ENCODE measurements at regions not wholly inside any gene's neighbourhood (a gene's known extent, or its start where the extent isn't known, plus 50 kb on each side); places are given as distances from the start of the nearest gene placed in this dataset.

DNA sequence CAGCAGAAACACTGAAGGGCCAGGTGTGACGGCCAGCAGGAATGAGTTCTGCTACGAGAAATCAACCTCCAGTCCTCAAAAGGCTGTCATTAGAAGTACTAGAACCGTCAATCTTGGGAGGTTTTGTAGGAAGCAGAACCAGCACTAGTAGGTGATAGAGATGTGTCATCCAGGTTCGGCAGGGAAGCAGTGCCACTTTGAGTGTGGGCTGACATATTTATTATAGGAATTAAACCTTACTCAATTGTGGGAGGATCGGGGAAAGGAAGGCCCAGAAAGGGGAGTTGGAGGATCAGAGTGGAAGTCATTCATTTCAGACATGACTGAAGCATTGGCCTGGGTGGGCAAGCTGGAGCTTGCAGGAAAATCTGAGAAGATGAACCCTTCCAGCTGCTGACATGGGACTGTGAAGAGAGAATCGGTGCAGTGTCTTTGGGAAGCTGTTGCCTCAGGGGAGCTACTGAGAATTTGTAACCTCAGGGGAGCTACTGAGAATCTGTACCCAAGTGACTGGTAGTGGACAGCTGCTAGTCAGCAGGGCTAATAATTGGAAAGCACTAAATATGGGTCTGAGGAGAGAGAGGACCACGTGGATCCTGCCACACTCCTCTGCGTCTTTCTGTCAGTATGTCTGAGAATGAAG lies 177.4 kb downstream of the SPRY1 start:
- DNase-seq (ENCODE audit: low read depth): no peak

DNA sequence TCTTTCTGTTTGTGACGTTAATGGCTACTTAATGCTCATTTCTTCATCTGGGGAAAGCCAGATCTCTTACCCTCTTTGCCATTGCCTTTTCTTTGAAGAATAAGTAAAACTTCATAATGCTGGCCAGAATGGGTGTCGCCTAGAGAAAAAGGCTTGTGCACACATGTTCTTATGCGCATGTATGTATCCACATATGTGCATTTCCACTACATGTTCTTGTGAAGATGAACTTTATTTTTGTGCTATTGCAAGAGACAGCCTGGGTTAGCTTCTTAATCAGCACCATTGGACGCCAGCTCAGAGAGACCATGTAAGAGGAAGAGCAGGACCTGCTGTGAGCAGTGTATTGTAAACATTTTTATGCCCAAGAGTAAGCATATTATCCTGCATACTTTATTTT lies 178.7 kb downstream of the SPRY1 start:
- no peak for DNase-seq (ENCODE audit: low read depth)

DNA sequence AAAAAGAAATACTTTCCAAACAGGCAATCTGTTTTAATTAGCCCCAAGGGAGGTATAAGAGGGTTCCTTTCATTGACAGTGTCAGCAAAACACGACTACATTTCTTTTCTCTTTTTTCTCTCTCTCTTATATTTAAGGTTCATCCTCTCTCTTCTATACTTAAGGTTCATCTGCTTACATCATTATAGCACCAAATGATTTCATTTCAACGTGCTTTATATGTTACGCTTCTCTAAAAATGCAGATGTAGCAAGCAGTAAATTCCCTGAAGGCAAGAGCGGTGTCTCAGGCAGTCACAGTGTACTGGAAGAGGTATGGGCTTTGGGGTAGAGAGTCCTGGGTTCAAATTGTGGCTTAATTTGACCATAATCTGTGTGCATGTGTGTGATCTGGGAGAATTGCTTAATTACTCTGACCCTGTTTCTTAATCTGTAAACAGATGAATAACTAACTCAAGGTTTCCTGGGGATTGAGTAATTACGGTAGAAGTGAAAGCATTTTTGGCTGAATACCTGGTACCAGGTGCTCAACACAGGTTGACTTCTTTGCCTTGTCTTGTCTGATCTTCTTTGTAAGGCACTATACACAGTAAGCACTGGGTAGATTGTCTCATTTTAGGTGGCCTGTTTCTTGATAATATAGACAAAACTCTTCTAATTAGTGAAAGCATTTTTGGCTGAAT lies 180.8 kb downstream of the SPRY1 start:
- no peak for DNase-seq (ENCODE audit: low read depth)

DNA sequence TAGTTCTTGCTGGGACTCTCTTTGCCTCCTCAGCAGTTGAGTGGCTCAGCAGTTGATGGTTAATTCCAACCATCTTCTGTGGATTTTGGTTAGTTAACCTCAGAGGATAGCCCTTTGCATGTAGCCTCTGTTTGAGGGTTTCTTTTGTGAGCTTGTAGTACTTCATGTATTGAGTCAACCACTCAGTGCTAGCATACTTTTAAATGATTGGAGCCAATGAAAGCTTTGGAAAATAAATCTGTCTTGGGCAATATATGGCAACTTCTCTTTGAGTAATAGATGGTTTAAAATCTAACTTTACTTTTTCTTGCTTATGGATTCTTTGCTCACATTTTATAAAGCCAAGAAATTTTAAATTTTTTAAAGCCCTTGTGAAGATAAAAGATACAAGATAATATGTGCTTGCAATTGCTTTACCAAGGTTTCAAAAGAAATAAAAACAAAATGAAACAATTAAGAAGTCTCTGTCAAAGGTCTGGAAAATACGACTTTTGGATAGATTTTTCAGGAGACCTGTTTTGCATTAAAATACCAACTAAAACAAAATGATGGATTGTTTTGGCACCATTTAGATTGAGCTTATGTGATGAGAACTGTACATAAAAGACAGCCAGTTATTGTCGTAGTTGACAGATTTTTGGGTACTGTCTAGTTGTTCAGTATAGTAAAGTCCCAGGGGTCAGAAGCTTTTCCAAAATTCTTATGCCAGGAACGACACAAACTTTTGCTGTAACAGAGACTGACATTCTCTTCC lies 181.9 kb downstream of the SPRY1 start:
- DNase-seq (ENCODE audit: low read depth): no peak

DNA sequence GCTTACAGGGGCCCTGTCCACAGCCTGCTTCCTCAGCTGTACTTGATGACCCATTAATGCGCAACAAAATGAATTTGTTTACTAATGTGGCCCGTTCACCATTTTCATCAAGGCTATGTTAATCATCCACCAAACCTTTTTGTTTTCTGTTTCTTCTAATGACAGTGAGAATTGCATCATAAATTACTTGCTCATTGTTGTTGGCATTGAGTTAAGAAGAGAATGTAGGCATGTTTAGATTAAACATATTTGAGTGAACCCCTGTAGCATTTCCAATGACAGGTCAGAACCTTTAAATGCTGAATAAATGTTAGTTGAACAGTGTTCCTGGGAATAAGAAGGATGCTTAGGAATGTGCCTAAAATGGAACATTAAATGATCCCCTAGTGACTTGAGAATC lies 183.4 kb downstream of the SPRY1 start:
- no peak for DNase-seq (ENCODE audit: low read depth)

DNA sequence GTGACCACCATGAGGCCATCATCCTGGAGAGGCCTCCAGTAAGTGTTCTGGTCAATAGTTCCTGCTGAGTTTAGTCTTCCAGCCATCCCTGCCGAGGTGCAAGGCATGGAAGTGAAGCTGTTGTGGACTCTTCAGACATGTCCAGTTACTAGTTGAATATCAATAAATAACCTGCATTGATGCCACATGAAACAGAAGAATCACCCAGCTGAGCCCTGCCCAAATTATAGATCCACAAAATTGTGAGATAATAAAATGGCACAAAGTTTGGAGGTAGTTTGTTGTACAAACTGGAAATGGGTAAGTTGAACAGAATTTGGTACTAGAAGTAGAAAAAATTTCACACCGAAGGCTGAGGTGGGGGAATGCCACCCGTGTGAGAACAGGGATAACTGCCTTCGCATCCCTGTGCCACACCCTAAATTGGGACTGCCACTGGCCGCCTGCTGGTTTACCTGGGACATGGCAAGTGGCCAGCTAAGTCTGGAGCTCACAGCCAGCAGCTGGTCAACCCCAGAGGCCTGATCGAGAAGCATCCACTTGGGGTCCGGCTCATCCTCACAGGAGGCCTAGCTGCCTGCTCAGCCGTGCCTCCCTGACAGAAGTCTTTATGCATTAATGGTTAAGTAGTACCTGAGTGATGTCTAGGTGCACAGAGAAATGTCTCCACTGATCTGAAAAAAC lies 184.5 kb downstream of the SPRY1 start:
- no peak for DNase-seq (ENCODE audit: low read depth)

DNA sequence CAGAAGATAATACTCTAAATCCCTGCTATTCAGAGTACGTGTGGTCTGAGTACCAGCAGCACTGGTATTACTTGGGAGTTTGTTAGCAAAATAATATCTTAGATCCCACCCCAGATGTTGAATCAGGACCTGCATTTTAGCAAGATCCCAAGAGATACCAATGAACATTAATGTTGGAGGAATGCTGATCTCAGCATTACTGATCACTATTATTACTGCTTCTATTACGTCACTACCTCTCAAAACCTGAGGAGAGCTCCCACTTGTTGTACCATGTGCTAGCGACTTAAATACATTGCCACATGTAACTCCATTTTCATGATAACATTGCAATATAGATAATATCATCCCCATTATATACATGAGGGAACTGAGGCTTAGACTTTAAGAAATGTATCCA lies 185.2 kb downstream of the SPRY1 start:
- DNase-seq (ENCODE audit: low read depth): no peak

DNA sequence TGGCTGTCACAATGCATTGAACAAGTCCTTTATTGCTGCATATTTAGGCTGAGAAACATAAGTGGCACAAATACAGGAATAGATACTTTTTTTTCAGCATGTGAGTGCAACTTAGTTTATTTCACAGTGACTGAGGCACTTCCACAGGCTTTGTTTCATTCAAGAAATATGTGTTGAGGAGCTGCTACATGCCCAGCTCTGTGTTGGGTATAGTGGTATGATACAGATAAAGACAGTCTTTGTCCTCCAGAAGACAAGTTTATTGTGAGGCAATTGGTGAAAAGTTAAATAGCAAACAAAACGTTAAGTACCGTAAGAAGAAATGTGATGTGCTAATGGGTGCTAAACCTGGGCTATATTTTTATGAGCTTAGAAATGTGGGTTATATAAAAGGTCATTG lies 186.4 kb downstream of the SPRY1 start:
- no peak for DNase-seq (ENCODE audit: low read depth)

DNA sequence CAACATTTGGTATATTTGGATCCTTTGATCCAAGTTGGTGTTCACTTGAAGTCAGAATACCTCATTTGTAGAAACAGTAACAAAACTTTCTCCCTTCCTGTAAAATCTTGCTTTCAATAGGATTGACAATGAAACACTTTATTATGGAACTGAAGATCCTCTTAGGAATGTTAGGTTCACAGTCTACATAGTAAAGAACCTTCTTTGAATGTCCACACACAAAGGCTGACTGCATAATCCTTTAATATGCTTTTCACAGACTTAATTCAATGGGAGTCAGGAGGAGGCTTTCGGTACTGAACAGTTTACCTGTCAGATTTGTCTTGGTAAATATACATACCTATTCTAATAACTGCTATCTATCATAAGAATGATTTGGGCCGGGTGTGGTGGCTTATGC lies 188.5 kb downstream of the SPRY1 start:
- no peak for DNase-seq (ENCODE audit: low read depth)

DNA sequence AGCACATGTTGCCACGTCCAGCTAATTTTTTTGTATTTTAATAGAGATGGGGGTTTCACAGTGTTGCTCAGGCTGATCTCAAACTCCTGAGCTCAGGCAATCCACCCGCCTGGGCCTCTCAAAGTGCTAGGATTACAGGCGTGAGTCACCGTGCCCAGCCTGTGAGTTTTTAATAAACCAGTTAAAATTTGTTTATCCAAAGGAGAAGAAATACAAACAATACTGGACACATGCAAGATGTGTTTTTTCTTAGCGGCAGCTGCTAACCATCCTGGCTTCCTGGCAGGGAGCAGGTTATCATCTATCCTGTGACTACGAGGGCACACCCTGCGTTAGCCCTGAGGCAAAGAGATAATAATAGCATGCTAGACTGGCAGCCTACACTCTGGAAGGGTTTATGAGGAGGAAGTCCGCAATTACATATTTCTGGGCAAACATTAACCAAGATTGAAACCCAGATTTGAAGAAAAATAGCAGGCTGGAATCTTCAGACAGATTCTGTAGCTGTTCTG lies 191.4 kb downstream of the SPRY1 start:
- peak; percentile 58 for DNase-seq (ENCODE audit: low read depth)

DNA sequence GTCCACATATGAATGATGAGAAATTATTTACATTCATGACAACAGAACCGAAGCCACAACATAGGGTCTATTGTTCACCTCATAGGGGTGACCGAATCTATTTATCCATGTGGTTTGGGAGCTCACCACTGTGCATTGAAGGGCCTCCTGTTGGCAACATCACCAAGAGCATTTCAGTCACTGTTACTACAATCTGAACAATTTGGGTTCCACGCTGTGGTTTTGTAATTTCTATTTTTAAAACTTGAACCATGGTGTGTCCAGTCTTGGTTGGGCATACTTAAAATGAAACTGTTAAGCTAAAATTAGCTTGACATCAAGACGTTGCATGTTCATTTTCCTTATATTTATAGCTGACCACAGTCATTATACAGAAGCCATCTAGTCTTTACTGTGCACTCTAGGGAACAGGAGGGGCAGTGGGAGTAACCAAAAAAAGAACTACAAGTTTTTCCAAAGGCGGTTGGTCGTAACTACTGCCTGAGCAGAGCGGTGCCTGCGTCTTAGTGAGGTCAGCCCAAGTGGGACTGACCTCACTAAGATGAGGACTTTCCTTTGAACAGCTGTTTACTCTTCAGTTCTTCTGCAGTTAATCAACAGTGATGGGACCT lies 192.1 kb downstream of the SPRY1 start:
- DNase-seq (ENCODE audit: low read depth): no peak

DNA sequence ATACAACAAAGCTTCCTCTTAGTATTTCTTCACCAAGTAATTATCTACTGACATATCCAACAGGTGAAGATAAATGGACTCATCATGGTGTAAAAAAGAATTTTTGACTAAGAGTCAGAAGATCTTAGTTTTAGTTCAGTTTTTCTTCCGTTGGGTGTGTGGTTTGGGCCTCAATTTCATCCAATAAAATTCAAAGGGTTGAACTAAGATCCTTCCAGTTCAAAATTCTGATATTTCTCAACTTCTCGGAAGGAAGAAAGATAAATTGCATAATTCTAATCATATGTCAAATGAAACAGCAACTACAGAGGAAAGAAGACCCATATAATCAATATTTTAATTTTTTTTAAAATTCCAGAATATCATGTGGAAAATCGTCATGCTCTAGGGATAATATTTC lies 192.7 kb downstream of the SPRY1 start:
- DNase-seq (ENCODE audit: low read depth): no peak

DNA sequence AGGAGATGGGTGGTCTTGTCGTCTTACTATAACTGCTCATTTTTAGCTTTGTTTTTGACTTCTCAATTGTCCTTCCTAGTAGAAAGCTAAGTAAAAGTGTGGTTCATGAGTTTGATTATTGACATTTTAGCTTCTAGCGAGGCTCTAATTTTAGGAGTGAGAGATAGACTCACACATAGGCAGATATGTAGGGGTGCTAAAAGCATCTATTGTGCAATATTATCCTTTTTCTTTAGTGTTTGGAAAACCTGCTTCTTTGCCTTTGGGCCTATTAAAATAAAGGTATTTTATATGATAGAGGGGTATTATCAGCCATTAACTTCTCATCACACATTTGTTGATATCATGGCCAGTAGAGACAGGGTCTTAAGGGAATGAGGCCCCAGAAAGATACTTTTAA lies 195.3 kb downstream of the SPRY1 start:
- no peak for DNase-seq (ENCODE audit: low read depth)

DNA sequence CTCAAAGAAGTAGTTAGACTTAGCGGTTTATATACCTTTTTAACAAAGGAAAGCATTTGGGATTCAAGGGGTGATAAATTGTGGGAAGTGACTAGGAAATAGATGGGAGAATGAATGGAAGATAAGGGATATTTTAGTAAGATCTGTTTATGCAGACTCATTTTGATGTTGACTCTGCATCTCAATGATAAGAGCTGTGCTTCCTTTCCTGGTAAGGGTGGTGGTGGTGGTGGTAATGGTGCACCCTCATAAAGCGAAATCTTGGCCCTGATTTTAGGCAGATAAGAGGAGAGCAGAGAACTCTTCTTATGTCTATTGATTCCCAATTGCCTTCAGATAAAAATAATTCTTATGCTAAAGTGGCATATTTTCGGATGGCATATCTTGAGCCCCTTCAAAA lies 197.1 kb downstream of the SPRY1 start:
- no peak for DNase-seq (ENCODE audit: low read depth)

DNA sequence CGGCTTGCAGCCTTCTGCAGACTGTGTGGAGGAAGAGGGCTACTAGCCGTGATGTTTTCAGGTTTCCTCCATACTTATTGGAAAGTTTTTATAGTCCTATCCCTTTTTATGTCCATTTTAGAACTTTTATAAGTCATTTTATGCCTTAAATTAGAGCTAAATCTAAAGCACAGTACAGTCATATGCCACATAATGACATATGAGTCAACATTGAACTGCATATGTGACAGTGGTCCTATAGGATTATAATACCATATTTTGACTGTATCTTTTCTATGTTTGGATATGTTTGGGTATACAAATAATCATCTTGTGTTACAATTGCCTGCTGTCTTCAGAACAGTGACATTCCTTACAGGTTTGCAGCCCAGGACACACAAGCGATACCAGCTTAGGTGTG lies 200.2 kb downstream of the SPRY1 start:
- DNase-seq (ENCODE audit: low read depth): no peak

DNA sequence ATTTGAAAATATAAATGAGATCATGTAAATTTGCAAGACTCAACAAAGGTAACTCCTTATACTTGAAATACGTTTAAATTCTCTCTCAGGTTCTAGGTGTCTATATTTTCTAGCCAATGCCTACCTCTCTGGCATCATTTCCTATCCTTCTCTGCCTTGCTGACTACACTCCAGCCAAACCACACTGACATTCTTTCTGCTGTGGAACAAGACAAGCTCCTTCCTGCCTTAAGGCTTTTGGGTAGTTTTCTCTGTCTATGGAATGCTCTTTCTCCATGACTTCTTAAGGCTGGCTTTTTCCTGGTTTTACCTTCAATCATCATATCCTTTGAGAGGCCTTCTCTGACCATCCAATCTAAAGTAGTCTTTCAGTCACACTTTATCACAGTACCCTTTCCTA lies 201.0 kb downstream of the SPRY1 start:
- no peak for DNase-seq (ENCODE audit: low read depth)

DNA sequence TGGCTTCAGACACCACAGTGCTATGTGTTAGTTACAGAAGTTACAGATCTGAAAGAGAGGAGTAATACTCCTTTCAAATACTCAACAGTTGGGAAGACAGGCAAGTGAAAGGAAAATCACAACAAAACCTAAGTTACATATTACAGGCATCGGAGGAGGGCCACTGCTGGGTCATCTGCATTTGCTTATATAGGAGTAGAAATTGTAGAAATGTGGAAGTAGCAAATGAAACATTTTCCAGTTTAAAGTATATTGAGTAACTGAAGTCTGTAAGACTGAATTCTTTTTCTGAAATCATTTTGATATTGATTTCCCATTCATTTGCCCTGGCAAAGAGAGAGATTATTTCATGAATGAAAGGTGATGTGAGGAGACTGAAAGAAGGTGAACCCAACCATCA lies 201.7 kb downstream of the SPRY1 start:
- no peak for DNase-seq (ENCODE audit: low read depth)

DNA sequence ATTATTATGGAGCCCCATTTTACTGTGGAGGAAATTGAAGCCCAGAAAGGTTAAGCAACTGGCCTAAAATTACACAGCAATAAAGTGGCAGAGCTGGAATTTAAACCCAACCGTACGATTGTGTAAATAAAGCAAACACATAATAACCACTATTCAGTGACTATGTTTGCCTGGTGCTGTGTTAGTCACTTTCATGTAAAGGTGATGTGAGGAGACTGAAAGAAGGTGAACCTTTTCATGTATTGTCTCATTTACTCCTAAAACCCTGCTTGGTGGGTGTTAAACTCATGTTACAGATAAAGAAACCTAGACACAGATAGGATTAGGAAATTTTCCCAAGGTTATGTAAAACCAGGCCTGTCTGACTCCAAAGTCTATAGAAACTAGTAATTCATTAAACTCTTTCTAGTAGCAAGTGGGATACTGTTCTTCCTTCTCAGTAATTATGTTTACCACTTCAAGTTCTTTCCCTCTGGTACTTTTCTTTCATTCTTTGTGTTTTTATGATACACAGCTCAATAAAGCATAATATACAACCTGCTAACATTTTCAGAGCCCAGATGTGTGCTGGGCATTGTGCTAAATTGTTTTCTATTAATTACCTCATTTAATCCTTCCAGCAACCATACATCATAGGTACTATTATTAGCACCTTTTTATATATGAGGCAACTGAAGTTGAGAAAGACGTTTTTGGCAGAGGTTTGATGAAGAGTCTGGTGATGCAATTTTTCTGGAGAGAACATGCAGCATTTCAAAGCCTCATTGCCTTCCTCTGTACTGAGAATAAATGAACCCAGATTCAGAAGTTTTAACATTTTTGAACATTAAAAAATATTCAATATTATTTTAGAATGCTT lies 202.7 kb downstream of the SPRY1 start:
- DNase-seq (ENCODE audit: low read depth): no peak

DNA sequence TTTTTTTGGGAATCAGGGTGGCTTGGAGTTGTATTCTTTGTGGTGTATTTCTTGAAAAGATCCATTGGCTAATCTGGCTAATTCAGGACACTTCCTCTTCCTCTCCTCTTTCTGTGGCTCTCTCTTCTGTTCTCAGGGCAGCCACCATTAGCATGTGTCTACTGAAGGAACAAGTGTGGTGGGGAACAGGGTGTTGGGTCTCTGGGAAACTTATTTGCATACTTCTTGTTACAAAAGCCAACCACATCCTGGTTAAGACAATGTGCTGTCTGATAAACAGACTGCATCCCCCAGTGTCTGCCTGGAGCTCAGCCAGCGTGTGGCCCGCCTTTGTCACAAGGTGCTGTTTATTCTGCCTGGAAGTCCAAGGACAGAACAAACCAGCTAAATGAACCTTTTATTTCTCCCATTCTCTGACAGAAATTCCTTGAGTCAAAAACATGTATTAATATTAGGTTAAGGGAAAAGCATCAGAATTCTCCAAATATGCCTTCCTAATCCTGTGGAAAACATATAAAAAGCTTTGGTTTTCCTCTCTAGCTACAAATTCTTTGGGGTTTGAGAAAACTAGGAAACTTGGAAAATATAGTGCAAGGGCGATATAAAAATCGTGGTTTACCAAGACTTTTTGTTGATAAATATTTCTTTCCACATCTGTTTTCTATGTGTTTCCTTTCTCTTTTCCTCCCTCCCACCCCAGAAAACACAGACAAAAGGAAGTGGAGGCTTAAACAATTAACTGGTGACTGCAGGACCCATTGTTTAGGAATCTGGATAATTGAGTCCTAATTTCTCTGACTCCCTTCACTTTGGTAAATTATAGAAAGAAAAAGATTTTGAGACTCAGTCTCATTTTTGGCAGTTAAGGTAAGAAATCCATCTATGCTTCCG lies 203.6 kb downstream of the SPRY1 start:
- DNase-seq (ENCODE audit: low read depth): no peak
